SKM-1 treated with dmso at 0.1 percent for 144 hours (cell line): ENCODE measurements at regions not wholly inside any gene's neighbourhood (a gene's known extent, or its start where the extent isn't known, plus 50 kb on each side); places are given as distances from the start of the nearest gene placed in this dataset.
"Not testable (repeated sequence)": the region's sequence is repeated elsewhere in the genome, so short reads cannot be mapped to it uniquely, and the experiment has no call there.

ENCODE experiments used
- DNase-seq: peaks from one replicate; lab custom pipeline; 2025; ENCODE audit not compliant: unreplicated experiment; lab: John Stamatoyannopoulos, UW

DNA sequence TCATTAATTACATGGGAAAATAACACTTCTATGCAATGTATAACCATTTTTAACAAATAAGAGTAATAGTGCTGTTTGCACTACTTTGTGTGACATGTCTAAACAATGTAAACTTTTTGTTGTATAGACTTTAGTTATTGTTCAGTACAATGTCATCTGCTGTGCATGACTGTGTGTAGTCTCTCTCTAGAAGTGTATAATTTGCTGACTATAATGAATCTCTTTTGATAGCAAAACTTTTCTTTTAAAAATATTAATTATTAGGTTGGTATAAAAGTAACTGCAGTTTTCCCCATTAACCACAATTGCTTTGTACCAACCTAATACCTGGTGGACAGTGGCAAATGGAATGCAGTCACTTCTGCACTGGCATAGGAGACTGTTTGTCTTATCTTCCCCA, 124.2 kb upstream of the SGK1 start:
- no peak for DNase-seq

DNA sequence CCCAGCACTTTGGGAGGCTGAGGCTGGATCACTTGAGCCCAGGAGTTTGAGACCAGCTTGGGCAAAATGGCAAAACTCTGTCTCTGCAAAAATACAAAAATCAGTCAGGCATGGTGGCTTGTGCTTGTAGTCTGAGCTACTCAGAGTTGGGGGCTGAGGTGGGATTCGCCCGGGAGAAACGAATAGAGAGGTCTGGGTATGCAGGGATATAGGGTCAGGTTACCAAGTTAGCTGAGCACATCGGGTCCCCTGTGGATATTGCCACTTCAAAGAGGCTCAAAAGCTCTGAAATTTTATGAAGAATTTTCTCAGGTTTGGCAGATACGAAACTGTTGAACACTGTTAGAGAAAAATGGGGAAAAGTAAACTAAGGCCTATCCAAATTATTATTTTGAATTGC, 120.9 kb upstream of the SGK1 start:
- no peak for DNase-seq

DNA sequence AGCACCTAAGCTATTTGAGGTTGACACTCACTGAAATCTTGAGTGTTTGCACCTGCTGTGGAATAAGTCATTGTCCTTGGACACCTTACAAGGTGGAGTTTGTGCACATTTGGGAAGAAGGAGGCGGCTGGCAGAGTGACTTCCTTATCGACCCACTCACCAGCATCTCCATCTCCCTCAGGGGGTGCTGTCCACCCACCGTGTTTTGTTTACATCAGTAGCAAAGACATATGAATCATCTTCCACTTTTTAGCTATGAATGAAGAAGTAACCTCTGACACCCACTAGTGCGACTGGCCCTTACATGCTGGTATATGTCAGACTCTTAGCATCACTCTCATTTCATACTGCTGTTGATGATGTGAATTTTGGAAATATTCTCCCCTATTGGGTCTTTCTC, 119.5 kb upstream of the SGK1 start:
- no peak for DNase-seq

DNA sequence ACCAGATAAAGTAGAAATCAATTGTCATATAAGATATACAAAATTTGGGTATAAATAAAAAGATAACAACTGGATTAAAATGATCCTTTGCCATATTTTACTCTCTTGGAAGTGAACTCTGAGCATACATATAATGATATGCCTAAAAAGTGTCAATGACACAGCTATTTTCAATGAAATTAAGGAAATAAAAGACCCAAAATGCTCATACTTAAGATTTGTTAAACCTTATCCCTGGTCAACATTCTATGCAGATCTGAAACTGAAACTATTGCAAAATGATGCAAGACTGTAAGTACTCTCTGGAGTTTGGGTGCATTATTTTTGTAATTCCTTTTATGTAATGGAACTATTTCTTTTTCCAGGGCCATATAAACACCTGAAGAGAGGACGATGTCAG, 119.0 kb upstream of the SGK1 start:
- DNase-seq, result no peak

DNA sequence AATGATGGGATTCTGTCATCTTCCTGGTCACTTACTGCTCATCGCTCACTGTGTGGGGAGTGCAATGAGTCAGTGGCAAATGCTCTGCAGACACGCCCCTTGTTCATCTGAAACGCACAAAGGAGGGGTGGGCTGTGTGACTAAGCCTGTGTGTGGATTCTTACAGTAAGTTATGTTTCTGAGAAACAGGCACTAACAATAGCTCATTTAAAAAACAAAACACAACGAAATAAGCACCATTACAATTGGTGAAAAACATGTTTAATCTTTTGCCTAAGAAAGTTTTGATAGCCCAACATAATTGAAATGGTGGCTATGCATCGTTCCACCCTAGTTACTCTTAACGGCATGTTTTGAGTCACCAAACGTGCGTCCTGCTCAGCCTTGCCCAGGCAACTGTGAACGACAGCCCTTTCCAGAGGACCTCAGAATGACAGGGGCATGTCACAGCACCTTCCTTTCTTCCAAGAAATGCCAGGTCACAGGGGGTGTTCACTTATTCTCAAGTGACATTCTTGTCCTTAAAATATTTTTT, 118.4 kb upstream of the SGK1 start:
- no peak for DNase-seq

DNA sequence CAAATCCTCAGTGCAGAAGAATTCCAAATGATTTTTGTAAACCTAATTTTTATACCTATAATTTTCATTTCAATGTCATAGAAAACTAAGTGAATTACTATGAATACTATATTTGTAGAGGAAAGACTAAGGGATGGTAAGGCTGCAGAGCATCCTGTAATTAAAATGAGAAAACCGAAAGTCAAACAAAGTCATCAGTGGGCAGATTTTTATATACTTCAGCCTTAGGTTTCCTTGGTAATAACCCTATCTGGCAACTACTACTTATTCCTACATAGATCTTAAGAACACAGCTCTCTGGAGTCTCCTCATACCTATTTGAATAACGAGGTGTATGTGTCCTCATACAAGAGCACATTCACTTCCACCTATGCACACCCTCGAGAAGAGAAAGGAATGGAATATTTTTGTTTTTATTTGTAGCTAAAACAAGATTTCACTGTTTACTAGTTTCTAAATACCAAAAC, 117.9 kb upstream of the SGK1 start:
- DNase-seq, result no peak

DNA sequence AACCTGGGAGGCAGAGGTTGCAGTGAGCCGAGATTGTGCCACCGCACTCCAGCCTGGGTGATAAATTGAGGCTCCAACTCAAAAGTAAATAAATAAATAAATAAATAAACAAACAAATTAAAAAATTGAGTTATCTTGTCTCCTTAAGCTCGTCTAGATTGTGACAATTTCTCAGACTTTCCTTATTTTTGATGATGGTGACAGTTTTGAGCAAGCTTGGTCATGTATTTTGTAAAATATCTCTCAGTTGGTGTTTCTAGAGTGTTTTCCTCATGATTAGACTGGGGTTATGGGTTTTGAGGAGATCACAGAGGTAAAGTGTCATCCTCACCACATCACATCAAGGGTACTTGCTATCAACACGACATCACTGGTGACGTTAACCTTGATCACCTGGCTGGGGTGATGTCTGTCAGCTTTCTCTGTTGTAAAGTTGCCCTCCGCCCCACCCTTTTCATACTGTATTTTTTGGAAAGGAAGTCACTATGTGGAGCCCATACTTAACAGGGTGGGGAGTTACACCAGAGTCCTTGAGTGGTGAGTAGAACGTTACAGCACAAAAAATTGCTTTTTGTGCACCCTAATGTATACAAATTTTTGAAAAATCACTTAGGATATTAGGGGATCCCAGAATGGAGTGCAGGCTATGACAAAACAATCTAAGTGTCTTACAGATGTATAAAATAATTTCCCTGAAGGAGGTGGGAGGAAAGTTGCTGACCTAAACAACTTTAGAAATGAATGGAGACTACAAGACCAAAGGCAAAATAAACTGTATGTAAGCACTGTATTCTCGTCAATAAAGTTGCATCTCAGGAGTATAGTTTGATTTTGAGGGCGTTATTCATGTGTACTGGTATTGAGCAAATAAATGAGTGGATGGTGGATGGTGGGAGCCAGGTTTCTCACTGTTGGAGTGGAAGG, 116.4 kb upstream of the SGK1 start:
- no peak for DNase-seq

DNA sequence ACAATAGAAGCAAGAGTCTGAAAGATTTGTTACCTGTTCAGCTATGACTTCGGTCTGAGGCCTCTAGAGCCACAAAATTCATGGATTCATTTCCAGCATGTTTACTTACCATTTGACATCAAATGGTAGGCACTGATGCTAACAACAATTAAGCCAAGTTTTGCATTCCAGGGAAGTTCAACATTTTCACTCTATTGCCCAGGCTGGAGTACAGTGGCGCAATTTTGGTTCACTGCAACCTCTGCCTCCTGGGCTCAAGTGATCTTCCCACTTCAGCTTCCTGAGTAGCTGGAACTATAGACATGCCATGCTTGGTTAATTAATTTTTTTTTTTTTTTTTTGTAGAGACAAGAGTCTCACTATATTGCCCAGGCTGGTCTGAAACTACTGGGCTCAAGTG, 114.1 kb upstream of the SGK1 start:
- DNase-seq, result no peak

DNA sequence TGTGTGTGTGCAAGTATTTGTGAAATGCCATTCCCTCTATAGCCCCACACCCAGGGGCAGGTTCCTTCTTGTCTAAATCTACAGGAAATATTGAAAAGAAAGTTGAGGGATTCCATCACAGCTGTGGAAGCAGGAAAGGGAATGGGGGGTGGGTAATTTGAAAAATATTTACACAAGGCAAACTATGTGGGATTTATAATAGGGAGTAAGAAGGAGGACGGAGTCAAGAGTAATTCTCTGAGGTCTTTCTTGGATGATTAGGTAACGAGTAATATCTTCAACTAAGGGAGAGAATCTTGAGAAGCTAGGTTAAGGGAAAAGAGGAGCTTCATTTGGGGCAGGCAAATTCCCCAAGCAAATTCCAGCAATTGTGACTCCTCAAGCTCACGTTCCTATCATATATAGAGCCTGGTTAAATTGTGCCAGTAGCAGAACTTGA, 113.5 kb upstream of the SGK1 start:
- DNase-seq, result no peak

DNA sequence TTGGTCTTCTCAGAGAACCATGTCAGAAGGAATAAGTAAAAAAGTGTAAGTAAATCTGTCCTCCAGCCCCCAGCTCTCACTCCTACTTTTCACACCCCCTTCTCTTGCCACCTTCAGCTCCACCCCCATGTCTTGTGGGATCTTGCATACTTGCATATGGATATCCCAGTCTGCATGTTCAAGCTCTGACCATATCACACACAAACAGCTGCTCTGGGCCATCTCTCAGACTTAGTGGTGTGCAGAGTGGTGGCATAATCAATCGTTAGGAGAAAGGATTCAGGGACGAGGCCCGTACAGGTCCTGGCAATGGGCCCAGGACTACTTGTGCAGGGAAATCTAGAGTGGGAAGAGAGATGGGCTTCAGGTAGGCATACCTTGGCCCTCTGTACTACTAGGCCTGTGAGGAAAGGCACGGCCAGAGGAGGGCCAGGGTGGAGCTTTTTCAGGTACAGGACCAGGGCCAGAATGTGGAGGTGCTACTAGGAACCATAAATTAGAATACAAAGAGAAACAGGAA, 112.0 kb upstream of the SGK1 start:
- DNase-seq, result no peak

DNA sequence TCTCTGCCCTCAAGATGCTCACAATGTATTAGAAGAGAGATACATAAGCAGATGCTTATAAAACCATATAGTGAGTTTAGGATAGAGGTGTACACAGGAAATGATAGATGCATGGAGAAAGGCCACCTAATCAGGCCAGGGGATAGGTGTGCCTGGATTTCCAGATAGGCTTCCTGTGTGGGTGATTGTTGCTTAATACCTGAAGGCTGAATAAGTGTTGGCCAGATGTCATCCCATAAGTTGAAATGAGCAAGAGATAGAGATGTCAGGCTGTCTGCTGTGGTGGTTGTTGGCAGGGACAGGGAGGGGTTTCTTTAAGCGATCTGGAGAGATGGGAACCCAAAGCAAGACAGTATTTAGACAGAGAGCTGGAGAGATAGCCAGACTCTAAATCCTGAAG, 109.8 kb upstream of the SGK1 start:
- no peak for DNase-seq

DNA sequence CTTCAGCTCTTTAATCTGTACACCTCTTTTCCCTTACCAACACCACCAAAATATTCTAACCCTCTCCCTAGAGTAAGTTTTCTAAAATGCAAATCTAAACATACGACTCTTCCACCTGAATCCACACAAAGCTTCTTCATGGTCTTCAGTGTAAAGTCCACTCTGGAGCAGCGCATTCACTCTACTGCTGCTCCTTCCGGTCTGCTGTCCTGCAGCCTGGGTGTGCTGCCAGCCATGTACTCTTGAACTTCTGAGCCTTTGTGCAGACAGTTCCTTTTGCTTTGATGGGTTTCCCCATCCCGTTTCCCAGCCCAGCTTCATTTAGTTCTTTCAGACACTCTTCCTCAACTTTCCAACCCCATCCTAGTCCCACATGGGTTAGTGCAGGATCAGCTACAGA, 108.7 kb upstream of the SGK1 start:
- no peak for DNase-seq

DNA sequence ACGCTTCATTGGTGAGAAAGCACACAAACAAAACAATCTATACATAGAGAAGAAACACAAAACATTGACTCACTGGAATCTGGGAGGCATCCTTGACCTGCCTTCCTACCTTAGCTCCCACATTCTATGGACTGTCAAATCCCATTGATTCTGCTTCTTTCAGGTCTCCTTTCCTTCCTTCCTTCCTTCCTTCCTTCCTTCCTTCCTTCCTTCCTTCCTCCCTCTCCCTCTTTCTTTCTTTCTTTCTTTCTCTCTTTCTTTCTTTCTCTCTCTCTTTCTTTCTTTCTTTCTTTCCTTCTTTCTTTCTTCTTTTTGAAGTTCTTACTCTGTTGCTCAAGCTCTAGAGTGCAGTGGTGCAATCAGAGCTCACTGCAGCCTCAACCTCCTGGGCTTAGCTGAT, 108.0 kb upstream of the SGK1 start:
- not testable (repeated sequence) for DNase-seq

DNA sequence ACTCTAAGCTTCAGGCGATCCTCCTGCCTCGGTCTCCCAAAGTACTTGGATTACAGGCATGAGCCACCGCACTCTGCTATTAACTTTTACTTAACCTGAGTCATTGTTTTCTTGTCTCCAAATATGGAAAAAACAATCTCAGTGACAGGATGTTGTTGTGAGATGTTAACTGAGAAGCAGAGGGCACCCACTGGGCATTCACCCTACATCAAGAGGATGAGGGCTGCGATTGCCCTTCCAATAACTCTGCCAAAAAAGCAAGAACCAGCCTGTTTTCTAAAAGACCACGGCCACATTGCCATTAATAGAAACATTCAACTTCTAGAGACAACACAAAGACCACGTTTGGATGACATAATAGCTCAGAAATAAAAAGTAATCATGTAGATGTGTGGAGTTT, 107.6 kb upstream of the SGK1 start:
- DNase-seq, result no peak

DNA sequence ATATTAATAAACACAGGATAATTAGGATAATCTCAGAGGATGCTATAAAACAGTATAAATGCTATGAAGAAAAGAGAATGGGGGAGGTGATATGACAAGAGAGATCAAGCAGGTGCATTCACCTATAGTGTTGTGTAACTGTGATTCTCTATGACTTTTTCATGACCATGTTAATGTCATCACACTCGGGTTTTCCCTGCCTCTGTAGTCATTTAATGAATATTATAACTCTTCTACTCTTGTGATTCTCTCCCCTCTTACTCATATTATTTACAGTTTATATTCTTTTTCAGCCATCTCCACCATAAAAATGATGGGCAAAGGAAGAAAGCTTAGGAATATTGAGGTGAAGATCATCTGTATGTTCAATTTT, 106.9 kb upstream of the SGK1 start:
- no peak for DNase-seq

DNA sequence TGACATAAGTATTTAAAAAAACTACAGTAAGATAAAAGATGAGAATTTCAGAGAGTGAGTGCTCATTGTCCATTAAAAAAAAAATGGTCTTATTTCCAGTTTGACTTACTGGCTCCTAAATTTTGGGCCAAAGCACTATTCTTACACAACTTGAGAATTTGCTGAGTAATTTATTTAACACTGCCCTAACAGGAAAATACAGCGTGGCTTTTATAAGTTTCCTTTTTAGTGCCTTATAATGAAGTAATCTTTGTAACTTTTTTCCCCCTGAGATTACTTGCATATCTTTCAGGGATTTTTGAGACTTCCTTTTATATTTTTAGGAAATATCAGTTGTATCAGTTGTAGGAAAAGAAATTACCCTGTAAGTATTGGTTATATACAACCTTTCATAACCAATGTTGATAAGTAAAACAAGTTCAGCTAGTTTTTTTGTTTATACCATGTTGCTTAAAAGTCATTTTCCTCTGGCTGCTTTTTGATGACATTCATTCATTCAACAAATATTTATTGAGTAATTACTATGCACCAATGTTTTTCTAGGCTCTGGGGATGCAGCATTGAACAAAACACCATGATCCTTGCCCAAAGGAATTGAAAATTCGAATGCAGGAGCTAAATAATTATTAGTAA, 106.4 kb upstream of the SGK1 start:
- no peak for DNase-seq

DNA sequence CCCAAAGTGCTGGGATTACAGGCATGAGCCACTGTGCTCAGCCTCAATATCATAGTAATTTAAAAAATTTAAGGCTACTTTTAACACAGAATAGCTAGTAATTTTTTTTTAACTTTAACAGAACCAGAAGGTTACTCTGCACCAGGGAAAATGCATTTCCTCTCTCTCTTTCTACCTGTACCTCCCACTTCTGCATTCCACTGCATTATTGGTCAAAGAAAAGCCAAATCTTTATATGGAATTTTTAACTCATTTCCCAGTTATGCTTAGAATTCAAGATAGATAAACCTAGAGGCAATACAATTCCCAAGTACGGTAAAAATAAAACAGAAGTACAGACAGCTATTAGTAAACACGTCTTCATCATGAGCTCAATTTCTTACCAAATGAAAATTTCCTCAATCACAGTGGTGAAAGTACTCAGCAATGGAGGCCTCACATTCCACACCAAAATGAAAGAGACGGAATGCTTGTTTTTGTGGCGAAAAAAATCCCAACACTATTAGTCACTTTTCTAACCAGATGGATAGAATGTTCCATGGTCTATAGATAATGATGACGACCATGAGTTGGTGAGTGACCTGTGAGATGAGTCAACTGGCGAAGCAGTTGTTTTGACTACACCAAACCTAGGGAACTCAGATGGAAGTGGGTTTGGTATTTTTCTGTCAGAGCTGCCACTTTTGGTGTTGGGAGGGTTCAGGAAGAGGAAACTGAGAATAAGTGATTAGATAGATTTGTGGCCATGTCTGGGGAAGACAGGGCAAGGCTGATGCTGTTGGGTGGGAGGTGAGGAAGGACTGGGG, 104.7 kb upstream of the SGK1 start:
- DNase-seq, result peak; percentile 27

DNA sequence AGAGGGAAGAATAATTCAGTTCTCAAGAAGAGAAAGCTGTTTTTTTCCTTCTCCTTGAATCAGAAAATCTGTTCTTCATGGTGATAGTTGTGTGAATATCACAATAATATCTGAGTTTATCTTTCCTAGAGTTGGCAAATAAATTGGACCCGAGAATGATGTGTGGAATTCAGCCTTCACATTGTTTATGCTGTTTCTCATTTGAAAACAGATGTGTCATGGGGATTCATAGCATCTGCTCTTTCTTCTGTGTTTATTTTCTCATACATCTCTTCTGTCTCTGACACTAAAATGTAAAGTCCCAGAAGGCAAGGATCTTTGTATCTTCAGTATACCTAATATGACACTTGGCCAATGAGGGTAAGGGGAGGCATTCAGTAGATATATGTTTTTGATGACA, 103.6 kb upstream of the SGK1 start:
- DNase-seq, result no peak

DNA sequence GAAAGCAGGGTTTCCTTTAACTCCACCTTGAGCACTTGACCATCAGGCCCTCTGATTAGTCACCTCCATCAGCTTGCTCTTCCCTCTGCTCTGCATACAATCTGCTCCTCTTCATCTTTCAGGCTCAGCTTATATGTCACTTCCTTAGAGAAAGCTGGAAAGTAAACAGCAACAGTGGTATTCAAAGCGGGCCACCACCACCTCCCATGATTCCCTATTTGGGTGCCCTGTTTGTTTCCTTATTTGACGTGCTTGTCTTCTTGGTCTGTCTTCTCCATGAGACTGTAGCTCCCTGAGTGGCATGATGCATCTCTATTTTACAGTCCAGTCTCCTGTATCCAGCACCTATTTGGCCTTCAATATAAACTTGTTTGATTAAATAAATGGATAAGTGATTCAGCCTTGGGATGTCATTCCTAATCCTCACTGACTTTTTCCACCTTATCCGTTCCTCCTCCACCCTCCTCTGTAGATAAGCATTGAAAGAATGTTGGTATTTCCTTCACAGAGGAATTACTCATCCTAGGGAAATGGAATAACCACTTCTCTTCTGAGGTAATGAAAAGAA, 102.8 kb upstream of the SGK1 start:
- DNase-seq, result no peak

DNA sequence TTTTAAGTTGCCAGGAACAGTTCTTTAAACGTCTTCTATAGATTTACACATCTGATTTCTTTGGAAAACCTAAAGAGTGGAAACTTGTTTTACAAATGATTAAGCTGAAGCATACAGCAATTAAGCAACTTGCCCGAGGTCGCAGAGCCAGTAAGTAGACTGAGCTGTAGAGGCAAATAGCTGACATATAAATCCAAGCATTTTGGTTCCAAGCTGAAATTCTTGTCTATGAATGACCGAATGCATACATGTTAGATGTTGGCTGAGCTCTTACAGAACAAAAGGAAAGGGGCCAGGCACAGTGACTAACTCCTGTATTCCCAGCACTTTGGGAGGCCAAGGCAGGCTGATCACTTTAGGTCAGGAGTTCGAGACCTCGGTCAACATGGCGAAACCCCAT, 101.8 kb upstream of the SGK1 start:
- no peak for DNase-seq
